ENCODE measurements at regions not wholly inside any gene's neighbourhood (a gene's known extent, or its start where the extent isn't known, plus 50 kb on each side); places are given as distances from the start of the nearest gene placed in this dataset.

GRCh38 chr2:234550511-234551107 lies 53.7 kb upstream of the ARL4C start:
- DNase-seq: no peak

GRCh38 chr2:234550056-234550455 lies 53.2 kb upstream of the ARL4C start:
- no peak for DNase-seq

GRCh38 chr2:234548695-234549420 lies 52.0 kb upstream of the ARL4C start:
- DNase-seq: no peak

- DNase-seq: no peak
Measured at GRCh38 chr2:234546770-234547169, 49.9 kb upstream of the ARL4C start.
